Activated T-helper 17 cell treated with anti-CD3 and anti-CD28 coated beads, Interleukin-2, amount 50 U/mL, for 72 hours (primary cell): ENCODE measurements at regions not wholly inside any gene's neighbourhood (a gene's known extent, or its start where the extent isn't known, plus 50 kb on each side); places are given as distances from the start of the nearest gene placed in this dataset.

Experiments
- ATAC-seq: fragments of 150-1000 bp; cut with Tn5 transposase; replicated peaks from 2 replicates; pipeline ENCODE4 v1.10.0; 2021; ENCODE audit warnings: mild to moderate bottlenecking, moderate library complexity
- H3K27ac Mint-ChIP-seq: one replicate; pipeline ENCODE4 v1.8.0; 2022; ENCODE audit warnings: mixed read lengths
- H3K27me3 Mint-ChIP-seq: one replicate; pipeline ENCODE4 v1.8.0; 2022; ENCODE audit warnings: mixed read lengths
- H3K36me3 Mint-ChIP-seq: one replicate; pipeline ENCODE4 v1.8.0; 2022; ENCODE audit warnings: low read depth, mild to moderate bottlenecking, mixed read lengths
- H3K4me1 Mint-ChIP-seq: one replicate; pipeline ENCODE4 v1.8.0; 2022; ENCODE audit warnings: mixed read lengths
- H3K4me3 Mint-ChIP-seq: one replicate; pipeline ENCODE4 v1.8.0; 2022; ENCODE audit warnings: mild to moderate bottlenecking, mixed read lengths
- H3K9me3 Mint-ChIP-seq: one replicate; pipeline ENCODE4 v1.8.0; 2022; ENCODE audit warnings: mixed read lengths

DNA sequence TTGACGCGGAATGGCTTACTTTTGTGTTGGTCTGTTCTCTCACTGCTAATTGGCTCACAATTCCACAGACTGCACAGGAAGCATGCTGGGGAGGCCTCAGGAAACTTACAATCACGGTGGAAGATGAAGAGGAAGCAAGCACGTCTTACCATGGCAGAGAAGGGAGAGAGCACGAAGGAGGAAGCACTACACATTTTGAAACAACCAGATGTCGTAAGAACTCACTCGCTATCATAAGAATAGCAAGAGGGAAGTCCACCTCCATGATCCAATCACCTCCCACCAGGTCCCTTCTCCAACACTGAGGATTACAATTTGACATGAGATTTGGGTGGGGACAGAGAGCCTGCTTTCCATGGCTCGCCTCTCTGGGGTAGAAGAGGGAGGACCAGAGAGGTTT lies 106.2 kb downstream of the KCNF1 start:
- Mint-ChIP-seq H3K36me3 (no peaks in the 10 kb centered on the region), H3K4me3 (no peak overlapping the region), H3K4me1 (no peaks in the 10 kb centered on the region), H3K9me3 (no peaks in the 10 kb centered on the region), H3K27ac (no peak overlapping the region), H3K27me3 (peaks cover 35% of the 10 kb centered on the region)
- ATAC-seq: no peak

DNA sequence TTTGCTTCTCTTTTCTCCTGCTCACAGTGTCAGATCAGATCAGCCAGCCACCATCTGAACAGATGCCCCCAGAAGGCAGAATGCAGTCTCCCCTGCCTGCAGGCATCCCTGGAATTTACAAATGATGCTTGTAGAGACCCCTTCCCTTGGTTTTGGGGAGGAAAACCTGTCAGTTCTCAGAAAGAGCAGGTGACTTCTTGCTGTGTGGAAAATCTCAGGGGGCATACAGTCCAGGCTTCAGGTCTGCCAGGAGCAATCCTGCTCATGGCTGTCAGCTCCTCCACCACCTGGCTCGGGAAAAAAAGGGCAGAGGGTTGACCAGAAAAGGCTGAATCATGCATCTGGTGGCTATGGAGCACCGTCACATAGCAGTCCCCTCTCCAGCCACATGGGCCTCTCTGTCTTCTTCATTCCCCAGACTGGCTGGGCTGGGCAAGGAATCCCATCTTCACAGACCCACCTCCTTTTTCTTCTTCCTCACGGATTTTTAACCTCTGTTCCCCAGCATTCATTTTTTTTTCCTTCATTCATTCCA lies 107.0 kb downstream of the KCNF1 start:
- no peaks in the 10 kb centered on the region for H3K4me1 Mint-ChIP-seq
- no peak overlapping the region for H3K4me3 Mint-ChIP-seq
- no peak for ATAC-seq
- no peaks in the 10 kb centered on the region for H3K36me3 Mint-ChIP-seq
- peaks cover 32% of the 10 kb centered on the region for H3K27me3 Mint-ChIP-seq
- H3K27ac Mint-ChIP-seq: no peak overlapping the region
- no peaks in the 10 kb centered on the region for H3K9me3 Mint-ChIP-seq

DNA sequence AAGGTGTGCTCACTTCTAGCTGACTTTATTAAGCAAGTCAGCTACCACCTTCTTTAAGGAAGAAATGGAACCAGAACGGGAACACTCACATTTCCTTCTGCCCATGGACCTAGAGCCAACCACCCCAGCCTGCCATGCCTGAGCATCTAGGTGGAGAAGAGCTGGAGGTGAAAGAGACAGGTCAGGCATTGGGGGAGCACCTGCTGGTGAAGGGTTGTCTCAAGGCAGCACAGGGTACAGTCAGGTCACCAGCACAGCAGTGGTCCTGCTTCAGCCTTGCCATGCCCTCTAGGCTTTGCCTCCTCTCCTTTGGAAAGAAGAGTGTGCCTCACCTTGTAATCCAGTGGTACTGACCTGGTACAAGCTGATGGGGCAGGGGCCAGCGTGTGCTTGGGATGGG lies 107.9 kb downstream of the KCNF1 start:
- Mint-ChIP-seq H3K4me3 (no peak overlapping the region), H3K4me1 (no peaks in the 10 kb centered on the region), H3K27ac (no peak overlapping the region), H3K36me3 (no peaks in the 10 kb centered on the region), H3K27me3 (peaks cover 30% of the 10 kb centered on the region), H3K9me3 (no peaks in the 10 kb centered on the region)
- ATAC-seq: no peak

DNA sequence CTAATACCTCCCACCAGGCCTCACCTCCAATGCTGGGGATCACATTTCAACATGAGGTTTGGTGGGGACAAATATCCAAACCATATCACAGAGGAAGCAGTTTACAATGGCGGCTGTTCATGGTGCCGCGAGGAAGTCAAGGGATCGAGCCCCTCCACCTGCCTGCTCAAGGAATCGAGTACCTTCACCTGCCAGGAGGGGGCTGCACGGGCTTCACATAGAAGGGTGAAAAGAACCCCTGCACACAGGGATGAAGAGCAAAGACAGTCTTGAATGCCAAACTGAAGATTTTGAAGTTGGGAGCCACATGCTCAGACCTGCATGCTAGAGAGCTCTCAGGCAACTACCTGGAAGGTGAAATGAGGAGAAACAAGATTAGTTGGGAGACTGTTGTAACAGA lies 110.3 kb downstream of the KCNF1 start:
- no peak for ATAC-seq
- H3K36me3 Mint-ChIP-seq: no peaks in the 10 kb centered on the region
- no peaks in the 10 kb centered on the region for H3K4me1 Mint-ChIP-seq
- H3K27me3 Mint-ChIP-seq: peaks cover 22% of the 10 kb centered on the region
- H3K4me3 Mint-ChIP-seq: no peak overlapping the region
- no peaks in the 10 kb centered on the region for H3K9me3 Mint-ChIP-seq
- H3K27ac Mint-ChIP-seq: no peak overlapping the region

DNA sequence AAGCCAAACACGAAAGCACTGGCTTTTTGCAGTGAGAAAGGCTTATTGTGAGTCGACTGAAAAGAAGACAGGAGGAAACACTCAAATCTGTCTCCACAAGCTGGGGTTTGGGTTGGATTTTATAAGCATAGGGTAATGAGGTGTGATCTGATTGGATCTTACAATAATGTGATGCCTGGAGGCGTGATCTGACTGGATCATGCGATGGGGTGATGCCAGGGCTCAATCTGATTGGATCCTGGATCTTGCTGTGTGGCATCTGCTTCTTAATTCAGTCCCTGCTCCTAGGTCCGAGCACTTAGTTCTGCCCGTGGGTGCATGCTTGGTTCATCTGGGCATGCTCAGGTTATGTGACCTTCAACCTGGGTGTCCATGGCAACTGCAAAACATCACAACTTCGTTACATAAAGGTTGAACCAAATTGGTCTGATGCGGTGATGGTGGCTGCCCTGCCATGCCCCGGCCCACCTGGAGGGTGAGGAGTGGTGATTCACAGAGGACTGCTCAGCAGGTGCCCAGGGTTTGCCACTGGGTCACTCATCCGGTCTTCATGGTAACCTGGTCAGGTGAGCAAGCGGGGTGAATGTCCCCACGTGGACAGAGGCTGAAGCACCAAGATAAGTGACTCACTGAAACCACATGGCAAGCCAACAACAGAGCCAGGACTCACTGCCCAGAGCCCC lies 111.0 kb downstream of the KCNF1 start:
- H3K4me3 Mint-ChIP-seq: no peak overlapping the region
- H3K27ac Mint-ChIP-seq: no peak overlapping the region
- H3K36me3 Mint-ChIP-seq: no peaks in the 10 kb centered on the region
- H3K9me3 Mint-ChIP-seq: no peaks in the 10 kb centered on the region
- peaks cover 21% of the 10 kb centered on the region for H3K27me3 Mint-ChIP-seq
- no peaks in the 10 kb centered on the region for H3K4me1 Mint-ChIP-seq
- ATAC-seq: no peak

DNA sequence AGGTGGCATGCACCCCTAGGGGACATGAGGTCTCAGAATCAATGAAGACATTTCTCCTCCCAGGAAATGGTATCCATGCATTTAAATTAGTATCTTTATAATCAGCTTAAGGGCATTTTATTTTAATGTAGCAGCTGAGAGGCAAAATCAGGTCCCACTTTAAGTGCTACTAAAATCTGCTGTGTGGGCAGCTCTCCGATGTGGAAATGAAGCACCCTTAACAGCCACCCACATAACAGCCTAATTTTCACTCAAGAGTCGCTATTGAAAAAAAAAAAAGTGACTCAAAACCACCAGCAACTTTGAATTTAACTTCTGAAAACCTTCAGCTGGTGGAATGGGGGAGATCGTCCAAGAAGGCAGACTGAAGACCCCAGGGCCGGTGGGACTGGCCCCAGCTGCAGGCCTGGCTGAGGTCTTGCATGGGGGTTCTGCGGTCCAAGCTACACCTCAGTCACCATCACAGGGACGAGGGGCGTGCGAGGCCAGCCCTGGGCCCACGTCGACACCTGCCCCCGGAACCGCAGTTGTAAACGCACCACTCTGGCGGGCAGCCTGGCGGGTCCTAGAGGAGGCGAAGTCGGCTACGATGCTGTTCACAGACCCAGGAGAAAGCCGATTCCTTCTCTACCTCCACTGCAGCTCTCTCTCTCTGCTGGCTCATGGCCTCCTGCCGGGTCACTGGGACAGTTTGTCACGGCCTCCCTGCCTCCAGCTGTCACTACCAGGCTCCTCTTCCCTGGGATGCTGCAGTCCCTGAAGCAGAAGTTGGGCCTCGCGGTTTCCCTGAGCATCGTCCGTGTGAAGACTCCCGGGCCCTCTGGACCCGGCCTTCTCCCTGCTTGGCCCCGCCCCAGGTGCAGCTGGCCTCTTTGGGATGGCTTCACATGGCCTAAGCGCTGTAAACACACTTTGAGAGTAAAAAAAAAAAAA lies 111.9 kb downstream of the KCNF1 start:
- Mint-ChIP-seq H3K9me3 (no peaks in the 10 kb centered on the region), H3K27ac (no peak overlapping the region), H3K4me3 (no peak overlapping the region), H3K4me1 (no peaks in the 10 kb centered on the region), H3K27me3 (peaks cover 18% of the 10 kb centered on the region), H3K36me3 (no peaks in the 10 kb centered on the region)
- no peak for ATAC-seq

DNA sequence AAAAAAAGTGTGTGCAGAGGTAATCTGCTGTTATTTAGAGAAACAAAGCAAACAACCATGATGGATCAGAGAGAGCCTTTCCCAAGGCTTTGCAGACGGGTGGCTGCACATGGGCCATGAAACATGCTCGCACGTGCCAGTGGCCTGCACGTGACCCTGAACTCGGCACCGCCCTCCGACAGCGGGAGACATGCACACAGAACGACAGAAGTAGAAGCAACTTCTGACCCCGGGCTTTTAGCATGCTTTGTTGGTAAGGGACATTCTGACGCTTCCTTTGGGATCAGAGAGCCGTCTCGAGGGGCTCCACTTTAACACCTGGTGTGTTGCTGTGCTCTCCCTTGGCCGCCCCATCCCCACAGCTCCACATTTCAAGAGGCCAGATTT lies 112.5 kb downstream of the KCNF1 start:
- H3K4me3 Mint-ChIP-seq: no peak overlapping the region
- H3K9me3 Mint-ChIP-seq: no peaks in the 10 kb centered on the region
- H3K36me3 Mint-ChIP-seq: no peaks in the 10 kb centered on the region

DNA sequence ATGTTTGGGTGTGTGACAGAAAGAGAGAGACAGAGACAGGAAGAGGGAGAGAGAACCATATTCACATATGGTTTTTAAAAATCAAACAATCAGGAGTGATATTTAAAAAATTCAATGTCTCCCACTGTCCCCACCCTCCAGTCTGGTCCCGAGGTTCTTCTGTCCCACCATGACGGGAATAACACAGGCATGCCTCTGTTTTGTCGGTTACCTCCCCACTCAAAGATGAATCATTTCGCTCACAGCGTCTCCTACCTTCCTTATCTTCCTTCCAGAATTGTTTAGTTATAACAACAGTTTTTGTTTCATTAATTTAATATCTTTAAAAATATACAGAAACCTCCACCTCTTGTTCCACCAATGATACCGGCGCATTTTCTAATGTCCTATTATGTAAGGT lies 113.0 kb downstream of the KCNF1 start:
- Mint-ChIP-seq H3K9me3 (no peaks in the 10 kb centered on the region), H3K27ac (no peak overlapping the region), H3K4me1 (no peaks in the 10 kb centered on the region), H3K4me3 (no peak overlapping the region), H3K27me3 (peaks cover 12% of the 10 kb centered on the region), H3K36me3 (no peaks in the 10 kb centered on the region)
- ATAC-seq: no peak

More for the DNA sequence above, 112.5 kb downstream of the KCNF1 start:
- no peak for ATAC-seq
- Mint-ChIP-seq H3K4me1 (no peaks in the 10 kb centered on the region), H3K27me3 (peaks cover 12% of the 10 kb centered on the region), H3K27ac (no peak overlapping the region)

DNA sequence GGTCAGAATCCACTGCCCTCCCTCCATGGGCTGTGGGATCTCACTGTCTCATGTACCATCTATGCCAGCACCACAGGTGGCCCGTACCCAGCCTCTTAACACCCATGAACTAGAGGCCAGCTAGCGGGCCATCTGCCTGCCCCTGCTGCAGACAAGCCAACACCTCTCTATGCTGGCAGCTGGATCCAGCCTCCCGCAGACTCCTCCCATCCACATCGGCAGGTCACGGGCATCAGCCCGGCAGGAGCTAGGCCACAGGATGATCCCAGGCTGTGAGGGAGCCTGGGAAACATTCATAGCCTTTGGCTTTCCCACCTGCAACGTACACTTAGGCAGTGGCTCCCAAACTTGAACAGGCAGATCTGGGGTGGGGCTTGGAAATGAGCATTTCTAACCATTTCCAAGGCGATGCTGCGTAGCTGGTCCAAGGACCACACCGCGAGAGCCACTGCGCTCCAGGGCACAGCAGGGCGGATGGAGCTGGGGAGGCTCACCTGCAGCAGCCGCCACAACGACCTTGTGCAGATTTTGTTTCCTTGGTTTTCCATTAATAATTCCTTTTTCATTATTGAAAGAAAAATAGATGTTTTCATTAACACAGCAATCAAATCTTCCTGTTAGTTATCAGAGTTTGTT lies 114.7 kb downstream of the KCNF1 start:
- Mint-ChIP-seq H3K9me3 (no peaks in the 10 kb centered on the region), H3K4me1 (no peaks in the 10 kb centered on the region), H3K27ac (no peak overlapping the region), H3K4me3 (no peak overlapping the region), H3K36me3 (no peaks in the 10 kb centered on the region), H3K27me3 (peaks cover 10% of the 10 kb centered on the region)
- ATAC-seq: no peak

DNA sequence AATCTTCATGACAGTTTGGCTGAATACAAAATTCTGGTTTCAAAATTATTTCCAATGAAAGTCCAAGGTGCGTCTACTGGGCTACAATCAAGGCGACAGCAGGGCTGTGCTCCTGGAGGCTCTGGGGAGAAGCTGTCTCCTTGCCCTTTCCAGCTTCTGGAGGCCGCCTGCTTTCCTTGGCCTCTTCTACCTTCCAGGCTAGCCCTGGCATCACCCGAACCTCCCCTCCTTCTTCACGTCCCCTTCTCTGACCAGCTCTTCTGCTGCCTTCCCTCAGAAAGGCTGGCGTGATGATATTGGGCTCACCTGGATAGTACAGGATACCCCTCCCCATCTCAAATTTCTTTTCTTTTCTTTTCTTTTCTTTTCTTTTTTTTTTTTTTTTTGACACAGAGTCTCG lies 115.5 kb downstream of the KCNF1 start:
- ATAC-seq: no peak
- H3K4me1 Mint-ChIP-seq: no peaks in the 10 kb centered on the region
- no peak overlapping the region for H3K27ac Mint-ChIP-seq
- no peaks in the 10 kb centered on the region for H3K36me3 Mint-ChIP-seq
- no peaks in the 10 kb centered on the region for H3K9me3 Mint-ChIP-seq
- peaks cover 9% of the 10 kb centered on the region for H3K27me3 Mint-ChIP-seq
- H3K4me3 Mint-ChIP-seq: no peak overlapping the region

DNA sequence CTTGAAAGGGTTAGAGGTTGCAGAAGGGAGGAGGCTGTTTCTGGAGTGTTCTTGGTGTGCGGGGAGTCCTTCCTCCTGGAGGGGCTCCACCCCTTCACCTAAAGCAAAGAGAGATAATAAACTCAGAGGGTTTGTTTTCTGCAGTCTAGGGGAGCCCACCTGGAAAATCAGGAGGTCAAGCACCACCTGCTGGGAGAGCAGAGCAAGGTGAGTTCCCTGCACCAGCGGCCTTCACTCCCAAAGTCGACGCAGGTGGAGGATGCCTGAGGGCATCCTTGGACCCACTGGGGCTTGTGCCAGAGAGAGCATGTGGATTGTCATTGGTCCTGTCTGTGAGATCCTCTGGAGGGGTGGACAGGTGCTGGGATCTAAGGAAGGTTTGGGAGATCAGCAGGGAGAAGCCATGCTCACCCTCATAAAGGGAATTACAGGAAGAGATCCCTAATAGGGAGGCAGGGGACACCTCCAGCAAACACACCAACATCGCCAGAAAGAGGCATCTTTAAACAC lies 116.7 kb downstream of the KCNF1 start:
- H3K36me3 Mint-ChIP-seq: no peaks in the 10 kb centered on the region
- ATAC-seq: no peak
- peaks cover 4% of the 10 kb centered on the region for H3K9me3 Mint-ChIP-seq
- H3K27ac Mint-ChIP-seq: no peak overlapping the region
- no peaks in the 10 kb centered on the region for H3K4me1 Mint-ChIP-seq
- H3K4me3 Mint-ChIP-seq: no peak overlapping the region
- peaks cover 9% of the 10 kb centered on the region for H3K27me3 Mint-ChIP-seq

DNA sequence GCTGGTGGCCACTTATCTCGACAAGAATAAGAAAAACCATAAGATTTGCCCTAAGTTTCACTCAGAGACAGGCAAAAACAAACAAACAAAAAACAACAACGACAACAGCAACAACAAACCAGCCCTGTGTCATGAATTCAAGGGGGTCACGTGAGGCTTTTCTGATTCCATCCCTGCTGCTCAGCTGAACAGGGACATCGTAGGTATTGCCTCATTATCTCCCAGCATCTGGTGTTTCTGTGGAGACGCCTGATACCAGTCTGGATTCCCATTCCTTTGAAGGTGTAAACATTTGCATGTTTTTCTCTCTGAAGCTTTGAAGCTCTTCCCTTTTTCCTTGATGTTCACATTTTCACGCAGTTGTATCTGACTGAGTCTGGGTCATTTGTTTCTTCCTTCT lies 117.4 kb downstream of the KCNF1 start:
- no peak for ATAC-seq
- H3K4me1 Mint-ChIP-seq: no peaks in the 10 kb centered on the region

DNA sequence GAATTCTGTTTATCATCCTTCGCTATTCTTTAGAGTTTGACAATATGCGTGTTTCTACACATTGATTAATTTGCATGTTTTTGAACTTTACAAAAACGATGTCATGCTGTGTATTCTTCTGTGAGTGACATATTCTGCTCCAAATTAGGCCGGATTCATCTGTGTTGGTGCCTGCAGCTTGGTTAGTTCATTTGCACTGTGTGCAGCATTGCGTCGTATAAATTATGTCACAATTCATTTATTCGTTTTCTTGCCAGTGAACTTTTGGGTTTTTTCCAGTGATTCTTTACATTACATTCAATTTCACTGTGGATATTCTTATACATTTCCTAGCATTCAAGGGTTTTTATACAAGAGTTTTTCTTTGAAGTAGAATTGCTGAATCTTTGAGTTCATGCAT lies 118.3 kb downstream of the KCNF1 start:
- H3K27me3 Mint-ChIP-seq: peaks cover 9% of the 10 kb centered on the region
- no peak for ATAC-seq
- H3K9me3 Mint-ChIP-seq: peaks cover 4% of the 10 kb centered on the region
- H3K4me1 Mint-ChIP-seq: no peaks in the 10 kb centered on the region
- H3K36me3 Mint-ChIP-seq: no peaks in the 10 kb centered on the region
- H3K27ac Mint-ChIP-seq: no peak overlapping the region
- no peak overlapping the region for H3K4me3 Mint-ChIP-seq

More for the DNA sequence above, 117.4 kb downstream of the KCNF1 start:
- Mint-ChIP-seq H3K27ac (no peak overlapping the region), H3K36me3 (no peaks in the 10 kb centered on the region), H3K9me3 (peaks cover 4% of the 10 kb centered on the region), H3K4me3 (no peak overlapping the region), H3K27me3 (peaks cover 9% of the 10 kb centered on the region)

DNA sequence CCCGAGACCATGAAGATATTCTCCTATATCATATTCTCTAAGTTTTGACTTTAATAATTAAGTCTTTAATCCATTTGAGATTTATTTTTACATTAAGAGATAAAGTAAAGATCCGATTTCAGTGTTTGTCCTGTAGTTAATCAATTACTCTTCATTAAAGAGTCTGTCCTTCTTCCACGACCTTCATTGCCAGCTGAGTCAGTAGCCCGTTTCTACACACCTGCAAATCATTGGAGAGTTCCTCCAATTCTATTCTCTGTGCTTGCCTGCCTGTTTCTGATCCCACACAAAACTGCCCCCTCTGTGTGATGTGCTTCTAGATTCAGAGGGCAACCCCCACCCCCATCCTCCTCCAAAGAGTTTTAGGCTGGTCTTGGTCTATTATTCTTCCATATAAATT lies 119.2 kb downstream of the KCNF1 start:
- Mint-ChIP-seq H3K36me3 (no peaks in the 10 kb centered on the region), H3K9me3 (peaks cover 4% of the 10 kb centered on the region), H3K27me3 (peaks cover 11% of the 10 kb centered on the region), H3K4me1 (no peaks in the 10 kb centered on the region), H3K27ac (no peak overlapping the region), H3K4me3 (no peak overlapping the region)
- no peak for ATAC-seq
